ENCODE measurements at regions not wholly inside any gene's neighbourhood (a gene's known extent, or its start where the extent isn't known, plus 50 kb on each side); places are given as distances from the start of the nearest gene placed in this dataset.
"Not testable (repeated sequence)": the region's sequence is repeated elsewhere in the genome, so short reads cannot be mapped to it uniquely, and the experiment has no call there.

DNA sequence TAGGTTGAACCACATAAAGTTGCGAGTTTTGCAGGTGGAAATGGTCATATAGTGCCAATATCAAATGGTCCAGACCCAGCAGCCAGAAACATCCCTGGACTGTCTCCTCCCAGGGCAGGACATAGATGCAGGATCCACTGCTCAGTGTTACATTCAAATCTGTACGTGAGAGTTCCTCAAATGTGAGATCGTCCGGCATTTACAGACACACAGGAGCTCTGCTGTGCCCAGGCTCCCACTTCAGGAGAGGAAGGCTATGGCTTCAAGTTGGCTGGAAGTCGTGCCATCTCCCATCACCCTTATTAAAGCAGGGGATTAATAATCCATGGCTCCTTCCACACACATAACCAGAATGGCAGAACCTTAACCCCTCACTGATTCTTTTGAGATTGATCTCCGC is 688.2 kb upstream of the HS6ST1 start:
- no peak for DNase-seq

- no peak for DNase-seq
Observed at GRCh38 chr2:129008055-129008880, 689.6 kb upstream of the HS6ST1 start.

- no peak for DNase-seq
Observed at GRCh38 chr2:129008881-129009554, 690.4 kb upstream of the HS6ST1 start.

DNA sequence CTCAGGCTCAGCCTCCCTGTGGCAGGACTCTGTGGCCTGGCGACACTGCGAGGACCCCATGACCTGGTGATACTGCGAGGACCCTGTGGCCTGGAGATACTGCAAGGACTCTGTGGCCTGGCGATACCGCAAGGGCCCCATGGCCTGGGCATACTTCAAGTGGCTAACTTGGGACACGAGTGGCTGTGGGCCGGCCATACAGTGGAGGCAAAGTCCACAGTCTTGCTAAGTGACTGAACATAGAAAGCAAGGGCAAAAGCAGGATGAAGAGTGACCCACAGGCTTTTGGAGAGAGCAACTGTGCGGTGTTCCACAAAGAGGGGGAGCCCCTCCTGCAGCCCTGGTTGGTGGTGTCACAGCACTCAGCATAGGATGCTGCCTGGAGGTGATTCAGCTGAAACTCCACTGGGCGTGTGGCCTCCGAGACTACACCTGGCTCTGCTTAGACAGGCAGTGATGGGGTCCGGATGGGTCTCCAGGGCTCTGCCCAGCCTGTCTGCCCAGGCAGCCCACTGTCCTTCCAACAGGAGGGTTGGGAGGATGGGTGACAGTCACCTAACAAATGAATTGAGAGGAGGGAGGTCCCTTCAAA is 691.0 kb upstream of the HS6ST1 start:
- DNase-seq: no peak

GRCh38 chr2:129010262-129010661 is 691.6 kb upstream of the HS6ST1 start:
- DNase-seq: no peak

DNA sequence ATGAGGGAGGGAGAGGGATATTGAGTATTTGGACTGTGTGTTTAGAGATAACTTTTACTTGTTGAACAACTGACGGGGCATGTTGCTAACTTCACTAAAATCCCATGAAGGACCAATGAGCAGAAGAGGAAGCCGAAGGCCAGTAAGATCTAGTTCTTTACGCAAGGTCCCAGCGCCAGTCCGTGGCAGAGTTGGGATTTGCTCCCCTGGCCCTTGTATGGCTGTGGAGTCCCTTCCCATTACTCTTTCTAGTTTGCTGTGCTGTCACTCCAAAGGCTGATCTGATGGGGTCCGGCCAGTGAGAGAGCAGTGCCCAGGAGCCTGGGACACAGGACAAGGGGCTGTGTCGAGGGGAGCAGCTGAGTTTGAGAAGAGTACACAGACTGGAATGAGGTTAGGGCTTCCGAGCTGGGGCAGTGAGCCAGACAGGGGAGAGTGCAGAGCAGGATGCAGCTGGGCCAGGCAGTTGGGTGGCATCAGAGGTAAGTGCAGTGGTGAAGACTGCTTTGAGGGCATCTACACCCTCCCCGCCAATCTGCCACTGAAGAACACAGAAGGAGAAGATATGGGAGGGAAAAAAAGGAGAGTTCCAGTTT is 692.9 kb upstream of the HS6ST1 start:
- DNase-seq: no peak

GRCh38 chr2:129014432-129014831 is 695.8 kb upstream of the HS6ST1 start:
- DNase-seq: no peak

DNA sequence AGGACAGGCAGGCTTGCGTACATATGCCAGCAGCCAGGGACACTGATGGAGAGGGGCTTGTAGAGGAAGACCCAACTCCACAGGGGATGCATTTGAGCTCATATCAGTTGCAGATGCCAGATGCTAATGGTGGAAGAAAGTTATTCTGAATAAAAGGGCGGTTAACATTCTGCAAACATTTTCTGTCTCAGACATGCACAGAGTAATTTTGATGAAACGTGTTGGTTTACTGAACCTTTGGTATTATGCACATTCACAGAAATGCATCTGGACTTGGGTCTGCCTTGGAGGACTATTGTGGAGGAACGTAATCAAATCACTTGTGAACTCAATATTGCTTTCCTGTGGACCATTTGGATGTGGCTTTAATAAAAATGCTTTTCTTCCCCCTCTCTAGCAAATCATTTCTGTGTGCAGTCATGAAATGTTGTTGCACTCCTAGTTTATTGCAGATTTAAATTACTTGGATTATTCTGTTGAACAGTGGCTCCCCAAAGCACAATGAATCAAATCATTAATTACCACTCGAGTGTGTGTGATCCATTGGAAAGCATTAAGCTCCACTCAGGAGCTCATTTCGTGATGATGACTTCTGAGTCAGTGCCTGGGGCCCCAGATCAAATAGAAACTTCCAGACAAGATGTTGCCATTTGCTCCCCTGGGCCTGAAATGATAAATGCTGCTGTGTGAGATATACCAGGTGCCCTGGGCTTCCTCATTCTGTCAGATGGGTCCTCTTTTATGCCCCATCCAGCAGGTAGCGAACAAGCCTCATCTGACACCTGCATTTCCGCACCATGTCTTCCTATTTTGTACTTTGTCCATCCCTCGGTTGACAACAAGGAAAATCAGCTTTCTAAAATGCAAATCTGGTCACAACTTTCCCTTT is 697.0 kb upstream of the HS6ST1 start:
- DNase-seq: no peak

- no peak for DNase-seq
Observed at GRCh38 chr2:129016972-129017371, 698.3 kb upstream of the HS6ST1 start.

GRCh38 chr2:129024796-129025195 is 706.1 kb upstream of the HS6ST1 start:
- no peak for DNase-seq

- no peak for DNase-seq
Observed at GRCh38 chr2:129035992-129036391, 717.3 kb upstream of the HS6ST1 start.

GRCh38 chr2:129043677-129044076 is 725.0 kb upstream of the HS6ST1 start:
- not testable (repeated sequence) for DNase-seq

DNA sequence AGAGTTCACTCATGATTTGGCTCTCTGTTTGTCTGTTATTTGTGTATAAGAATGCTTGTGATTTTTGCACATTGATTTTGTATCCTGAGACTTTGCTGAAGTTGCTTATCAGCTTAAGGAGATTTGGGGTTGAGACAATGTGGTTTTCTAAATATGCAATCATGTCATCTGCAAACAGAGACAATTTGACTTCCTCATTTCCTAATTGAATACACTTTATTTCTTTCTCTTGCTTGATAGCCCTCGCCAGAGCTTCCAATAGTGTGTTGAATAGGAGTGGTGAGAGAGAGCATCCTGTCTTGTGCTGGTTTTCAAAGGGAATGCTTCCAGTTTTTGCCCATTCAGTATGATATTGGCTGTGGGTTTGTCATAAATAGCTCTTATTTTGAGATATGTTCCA is 727.8 kb upstream of the HS6ST1 start:
- not testable (repeated sequence) for DNase-seq

- no peak for DNase-seq
Observed at GRCh38 chr2:129050101-129050500, 731.4 kb upstream of the HS6ST1 start.

DNA sequence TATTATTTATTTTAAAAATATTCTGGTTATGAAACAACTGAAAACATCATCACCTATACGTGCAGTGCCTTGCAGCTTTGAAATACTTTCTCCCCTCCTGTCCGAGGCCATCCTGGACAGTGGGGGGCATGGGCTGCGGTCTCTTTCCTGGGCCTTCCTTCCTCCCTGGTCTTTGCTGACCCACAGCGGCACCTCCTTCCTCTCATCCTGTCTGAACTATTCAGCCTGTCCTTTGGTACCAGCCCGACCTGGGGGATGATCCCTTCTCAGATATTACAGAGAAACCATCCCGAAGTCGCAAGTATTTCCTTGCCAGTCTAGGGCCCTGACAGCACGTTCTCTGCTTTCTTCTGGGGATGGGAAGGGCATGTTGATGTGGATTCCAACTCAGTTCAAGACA is 736.6 kb upstream of the HS6ST1 start:
- no peak for DNase-seq

DNA sequence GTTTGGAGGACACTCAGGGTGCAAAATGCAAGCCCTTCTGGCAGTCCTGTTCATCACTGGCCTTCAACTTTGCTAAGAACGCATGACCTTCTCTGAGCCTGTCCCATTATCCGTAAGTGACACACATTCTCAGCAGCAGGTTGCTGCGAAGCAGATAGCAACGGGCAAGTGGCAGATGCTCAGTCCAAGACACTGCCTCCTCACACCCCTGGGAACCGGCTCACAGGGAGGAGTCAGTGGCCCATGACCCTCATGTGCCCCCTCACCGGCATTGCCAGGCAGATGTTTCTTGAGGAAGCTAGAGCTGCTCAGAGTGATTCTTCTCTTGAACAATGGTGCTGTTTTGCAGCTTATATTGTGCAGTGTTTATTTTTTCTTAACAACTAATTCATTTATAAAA is 737.2 kb upstream of the HS6ST1 start:
- DNase-seq: no peak

- DNase-seq: no peak
Observed at GRCh38 chr2:129056309-129056958, 737.8 kb upstream of the HS6ST1 start.

GRCh38 chr2:129056959-129057317 is 738.3 kb upstream of the HS6ST1 start:
- no peak for DNase-seq

DNA sequence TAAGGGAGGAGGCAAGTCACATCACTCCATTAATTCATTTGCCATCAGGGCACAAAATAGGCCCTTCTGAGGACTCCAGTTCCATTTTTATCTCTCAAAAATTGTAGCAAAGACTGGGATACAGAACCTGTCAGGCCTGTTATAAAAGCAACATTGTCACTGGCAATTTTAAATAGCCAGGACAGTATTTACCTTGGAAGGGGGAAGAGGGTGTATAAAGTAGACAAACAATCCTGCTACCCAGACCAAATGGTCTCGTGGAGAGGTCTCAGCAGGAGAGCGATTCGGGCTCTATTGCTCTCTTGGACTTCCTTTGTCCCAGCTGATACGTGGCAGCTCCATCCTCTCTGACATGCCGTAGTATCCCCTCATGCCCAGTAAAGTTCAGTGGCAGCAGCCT is 740.3 kb upstream of the HS6ST1 start:
- no peak for DNase-seq

DNA sequence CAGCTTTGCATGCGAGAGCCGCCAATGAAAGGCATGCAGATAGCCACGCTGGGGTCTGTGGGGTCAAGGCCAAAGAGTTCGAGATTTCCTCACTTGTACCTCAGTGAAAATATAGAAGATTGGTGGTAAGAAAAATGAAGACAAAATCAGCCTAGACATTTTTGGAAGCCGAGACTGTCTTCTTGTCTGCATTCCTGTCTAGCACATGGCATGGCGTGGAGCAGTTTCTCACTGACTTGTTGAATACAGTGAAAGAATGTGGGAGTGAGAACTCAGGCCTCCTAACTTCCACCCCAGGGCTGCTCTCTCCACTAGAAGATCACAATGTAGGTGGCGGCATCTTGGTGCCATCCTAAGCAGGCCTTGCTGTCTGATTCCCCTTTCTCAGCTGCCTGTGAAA is 740.8 kb upstream of the HS6ST1 start:
- DNase-seq: no peak

GRCh38 chr2:129061069-129061768 is 742.6 kb upstream of the HS6ST1 start:
- no peak for DNase-seq

DNA sequence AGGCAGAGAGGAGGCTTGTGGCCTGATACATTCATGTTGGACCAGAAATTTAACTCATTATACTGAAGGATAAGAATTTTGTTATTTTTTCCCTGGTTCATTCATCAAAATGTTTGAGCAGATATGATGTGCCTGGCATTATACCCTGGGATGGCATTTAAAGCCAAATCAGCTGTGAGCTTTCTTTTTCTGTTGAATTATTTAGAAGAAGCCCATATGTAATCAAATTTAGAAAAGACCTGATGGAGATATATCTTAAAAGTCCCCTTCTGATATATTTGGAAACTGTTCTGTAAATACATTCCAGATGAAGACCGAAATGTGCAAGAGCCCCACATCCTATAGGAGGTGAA is 743.1 kb upstream of the HS6ST1 start:
- no peak for DNase-seq

Data from T1000 (cell line).